A549 (cell line): ENCODE measurements at regions not wholly inside any gene's neighbourhood (a gene's known extent, or its start where the extent isn't known, plus 50 kb on each side); places are given as distances from the start of the nearest gene placed in this dataset.

ENCODE experiments used
- ATAC-seq, 2 experiments: fragments of 200-7000 bp in 1 of 2; fragments of >200 bp in 1 of 2; cut with Nextera tagmentation in 1 of 2; cut with Tn5 transposase in 1 of 2; 3 replicates each; pipeline versions ENCODE4 v1.8.0 to v1.9.1; 2018 to 2020; ENCODE audit warnings: mild to moderate bottlenecking in 1 of 2, moderate library complexity in 1 of 2
- CTCF ChIA-PET: fragments of 300-600 bp; sonication (Branson Sonifier 250); formaldehyde crosslinking; extraction: SDS; loops from one replicate; lab custom pipeline; 2021; ENCODE audit warnings: antibody characterized with exemption, inconsistent platforms; lab: Yijun Ruan, JAX
- POLR2A ChIA-PET: fragments of 350-600 bp; formaldehyde crosslinking; extraction: SDS; loops from one replicate; lab custom pipeline; 2021; ENCODE audit warnings: antibody characterized with exemption, inconsistent platforms; lab: Yijun Ruan, JAX
- DNase-seq, 2 experiments: peaks; one replicate each; pipeline versions ENCODE4 v3.0.0 to v3.0.0-alpha.2; 2011 to 2016; ENCODE audit warnings: low read depth in 1 of 2, low spot score in 1 of 2
- FAIRE-seq: peaks from 2 replicates; lab custom pipeline; 2011; peaks lifted over from hg19 to GRCh38; lab: Jason Lieb, UNC
- H3K27ac ChIP-seq, 2 experiments: fragments of >200 bp; sonication (Bioruptor Twin); formaldehyde crosslinking; 3 replicates each; pipeline ENCODE4 v1.5.1; 2016 to 2017
- H3K4me1 ChIP-seq: fragments of >200 bp; sonication (Bioruptor Twin); formaldehyde crosslinking; 3 replicates; pipeline ENCODE4 v1.6.1; 2016
- H3K4me2 ChIP-seq: fragments of >200 bp; sonication (Bioruptor Twin); formaldehyde crosslinking; 3 replicates; pipeline ENCODE4 v1.6.1; 2016
- H3K4me3 ChIP-seq: fragments of >200 bp; sonication (Bioruptor Twin); formaldehyde crosslinking; 3 replicates; pipeline ENCODE4 v1.5.1; 2016
- H3K9me3 ChIP-seq: fragments of >200 bp; sonication (Bioruptor Twin); formaldehyde crosslinking; 3 replicates; pipeline ENCODE4 v1.6.1; 2016
- CBX8 ChIP-seq: fragments of 200-600 bp; sonication (generic); IDR thresholded peaks from 2 replicates; pipeline ENCODE4 v1.6.1; 2016
- CHD4 ChIP-seq: fragments of 200-600 bp; sonication (generic); IDR thresholded peaks from 2 replicates; pipeline ENCODE4 v1.6.1; 2016; ENCODE audit warnings: antibody characterized with exemption, mild to moderate bottlenecking, borderline replicate concordance
- EHMT2 ChIP-seq: fragments of 200-600 bp; sonication (generic); IDR thresholded peaks from 2 replicates; pipeline ENCODE4 v1.6.1; 2016; ENCODE audit warnings: antibody characterized with exemption, low read depth, mild to moderate bottlenecking, moderate library complexity
- EP300 ChIP-seq, 2 experiments: fragments of >200 bp; sonication (Bioruptor Twin); formaldehyde crosslinking; IDR thresholded peaks; 2 replicates in 1 of 2; 3 replicates in 1 of 2; pipeline ENCODE4 v1.6.1; 2016 to 2017
- ESRRA ChIP-seq: fragments of 150-350 bp; IDR thresholded peaks from 2 replicates; pipeline ENCODE4 v1.6.1; 2014; ENCODE audit warnings: mild to moderate bottlenecking, low read length, borderline replicate concordance
- FOXS1 ChIP-seq: fragments of 250-450 bp; sonication (Bioruptor Pico); IDR thresholded peaks from 2 replicates; pipeline ENCODE4 v1.5.0; 2020; ENCODE audit warnings: mild to moderate bottlenecking, moderate library complexity
- HDAC2 ChIP-seq: fragments of 200-600 bp; sonication (generic); IDR thresholded peaks from 2 replicates; pipeline ENCODE4 v1.6.1; 2016
- HOXA7 ChIP-seq: fragments of 250-450 bp; sonication (Bioruptor Pico); IDR thresholded peaks from 2 replicates; pipeline ENCODE4 v1.5.0; 2020; ENCODE audit warnings: mild to moderate bottlenecking, moderate library complexity
- HOXB13 ChIP-seq: fragments of 250-450 bp; sonication (Bioruptor Pico); IDR thresholded peaks from 2 replicates; pipeline ENCODE4 v1.5.0; 2020; ENCODE audit warnings: low read depth, mild to moderate bottlenecking, moderate library complexity
- JUNB ChIP-seq: fragments of >200 bp; sonication (Bioruptor Twin); formaldehyde crosslinking; IDR thresholded peaks from 2 replicates; pipeline ENCODE4 v1.6.1; 2016
- KDM5A ChIP-seq: fragments of 200-600 bp; sonication (generic); IDR thresholded peaks from 2 replicates; pipeline ENCODE4 v1.6.1; 2016; ENCODE audit warnings: antibody characterized with exemption, mild to moderate bottlenecking
- MAFK ChIP-seq: fragments of 450-650 bp; IDR thresholded peaks from 2 replicates; pipeline ENCODE4 v1.6.1; 2014; ENCODE audit not compliant: partially characterized antibody
- MYC ChIP-seq: IDR thresholded peaks from 2 replicates; pipeline ENCODE4 v1.6.1; 2012; ENCODE audit warnings: mild to moderate bottlenecking, inconsistent platforms, low read length, improper control_type of control experiment, borderline replicate concordance
- POLR2A ChIP-seq: IDR thresholded peaks from 2 replicates; pipeline ENCODE4 v1.6.1; 2012; ENCODE audit warnings: mild to moderate bottlenecking, low read length
- RAD21 ChIP-seq, 2 experiments: fragments of >200 bp in 1 of 2; sonication (Bioruptor Twin) in 1 of 2; formaldehyde crosslinking in 1 of 2; IDR thresholded peaks in 1 of 2; conservative IDR thresholded peaks in 1 of 2; 2 replicates in 1 of 2; 3 replicates in 1 of 2; pipeline ENCODE4 v1.6.1; 2012 to 2018; ENCODE audit warnings: inconsistent platforms in 1 of 2
- RARB ChIP-seq: fragments of 250-450 bp; sonication (Bioruptor Pico); IDR thresholded peaks from 2 replicates; pipeline ENCODE4 v1.8.0; 2021; ENCODE audit warnings: mild to moderate bottlenecking, moderate library complexity
- SREBF2 ChIP-seq: fragments of 450-650 bp; IDR thresholded peaks from 2 replicates; pipeline ENCODE4 v1.6.1; 2014; ENCODE audit warnings: mild to moderate bottlenecking, moderate library complexity
- TFCP2L1 ChIP-seq: fragments of 250-450 bp; sonication (Bioruptor Pico); IDR thresholded peaks from 2 replicates; pipeline ENCODE4 v1.5.0; 2021; ENCODE audit warnings: mild to moderate bottlenecking
- ZC3H11A ChIP-seq: fragments of 450-650 bp; IDR thresholded peaks from 2 replicates; pipeline ENCODE4 v1.6.1; 2014; ENCODE audit warnings: antibody characterized with exemption, mild to moderate bottlenecking
- WGBS: methylation state at CpG from one replicate; pipeline ENCODE4 v1.1.6; 2017; ENCODE audit errors: missing lambda C conversion rate; 5-methylcytosine and 5-hydroxymethylcytosine counted together
- TF ChIP-seq, protein P1 (sequence below): IDR thresholded peaks from 2 replicates; pipeline ENCODE4 v1.6.1; 2012
- TF ChIP-seq, protein P2 (sequence below): fragments of 250-450 bp; sonication (Bioruptor Pico); IDR thresholded peaks from 2 replicates; pipeline ENCODE4 v1.5.0; 2020; ENCODE audit warnings: low read depth, mild to moderate bottlenecking, moderate library complexity
- TF ChIP-seq, protein P3 (sequence below): fragments of 250-450 bp; sonication (Bioruptor Pico); IDR thresholded peaks from 2 replicates; pipeline ENCODE4 v1.5.0; 2021; ENCODE audit warnings: mild to moderate bottlenecking, moderate library complexity, borderline replicate concordance

DNA sequence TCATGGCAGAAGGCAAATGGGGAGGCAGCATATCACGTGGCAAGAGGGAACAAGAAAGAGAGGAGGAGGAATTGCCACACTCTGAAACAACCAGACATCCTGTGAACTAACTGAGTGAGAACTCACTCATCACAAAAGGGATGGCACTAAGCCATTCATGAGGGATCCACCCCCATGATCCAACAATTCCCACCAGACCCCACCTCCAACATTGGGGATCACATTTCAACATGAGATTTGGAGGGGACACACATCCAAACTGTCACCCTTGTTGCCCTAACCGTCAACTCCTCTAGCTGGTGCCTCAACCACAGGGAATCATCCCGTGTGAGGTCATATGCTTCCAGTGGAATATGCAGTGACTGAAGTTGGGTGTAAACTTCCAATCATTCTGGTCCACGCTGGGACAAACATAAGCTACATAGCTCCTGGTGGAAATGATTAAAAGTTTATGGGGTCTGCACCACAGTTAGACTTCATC, 62.5 kb downstream of the TEX13C start:
- FAIRE-seq = no peak
- 0% methylated on average over 4 of the region's 4 CpGs for WGBS
- CTCF ChIA-PET = no interaction called here

DNA sequence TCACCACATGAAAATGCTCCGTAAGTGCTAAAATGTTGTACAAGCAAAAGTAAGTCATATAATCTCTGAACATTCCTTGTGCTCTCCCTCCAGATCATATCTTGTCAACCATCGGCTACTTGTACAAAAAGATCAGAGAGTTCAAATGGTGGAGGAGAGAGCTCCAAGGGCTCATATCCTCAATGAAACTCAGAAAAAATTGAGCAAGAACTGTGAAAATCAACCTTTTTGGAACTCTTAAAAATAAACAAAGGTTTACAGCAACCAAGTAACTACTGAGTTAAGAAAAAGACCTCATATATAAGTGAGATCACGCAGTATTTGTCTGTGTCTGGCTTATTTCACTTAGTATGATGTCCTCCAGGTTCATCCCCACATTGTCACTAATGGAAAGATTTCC, 63.2 kb downstream of the TEX13C start:
- TF ChIP-seq FOXS1 (CRISPR knock-in tag) = no peak
- TF ChIP-seq, protein P1, sequence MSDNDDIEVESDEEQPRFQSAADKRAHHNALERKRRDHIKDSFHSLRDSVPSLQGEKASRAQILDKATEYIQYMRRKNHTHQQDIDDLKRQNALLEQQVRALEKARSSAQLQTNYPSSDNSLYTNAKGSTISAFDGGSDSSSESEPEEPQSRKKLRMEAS = no peak
- no peak for TF ChIP-seq SREBF2
- no peak for TF ChIP-seq HOXA7 (CRISPR knock-in tag)
- TF ChIP-seq, protein P2, sequence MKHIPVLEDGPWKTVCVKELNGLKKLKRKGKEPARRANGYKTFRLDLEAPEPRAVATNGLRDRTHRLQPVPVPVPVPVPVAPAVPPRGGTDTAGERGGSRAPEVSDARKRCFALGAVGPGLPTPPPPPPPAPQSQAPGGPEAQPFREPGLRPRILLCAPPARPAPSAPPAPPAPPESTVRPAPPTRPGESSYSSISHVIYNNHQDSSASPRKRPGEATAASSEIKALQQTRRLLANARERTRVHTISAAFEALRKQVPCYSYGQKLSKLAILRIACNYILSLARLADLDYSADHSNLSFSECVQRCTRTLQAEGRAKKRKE (CRISPR knock-in tag) = no peak
- TF ChIP-seq EP300 (IDR thresholded peaks at IDR 0.05) = no peak
- no peak for TF ChIP-seq HDAC2
- no peak for TF ChIP-seq ZC3H11A
- TF ChIP-seq ESRRA = no peak
- TF ChIP-seq POLR2A = no peak
- TF ChIP-seq CBX8 = no peak
- TF ChIP-seq KDM5A = no peak
- TF ChIP-seq MAFK = no peak
- no peak for TF ChIP-seq EHMT2
- no peak for TF ChIP-seq CHD4
- TF ChIP-seq, protein P3, sequence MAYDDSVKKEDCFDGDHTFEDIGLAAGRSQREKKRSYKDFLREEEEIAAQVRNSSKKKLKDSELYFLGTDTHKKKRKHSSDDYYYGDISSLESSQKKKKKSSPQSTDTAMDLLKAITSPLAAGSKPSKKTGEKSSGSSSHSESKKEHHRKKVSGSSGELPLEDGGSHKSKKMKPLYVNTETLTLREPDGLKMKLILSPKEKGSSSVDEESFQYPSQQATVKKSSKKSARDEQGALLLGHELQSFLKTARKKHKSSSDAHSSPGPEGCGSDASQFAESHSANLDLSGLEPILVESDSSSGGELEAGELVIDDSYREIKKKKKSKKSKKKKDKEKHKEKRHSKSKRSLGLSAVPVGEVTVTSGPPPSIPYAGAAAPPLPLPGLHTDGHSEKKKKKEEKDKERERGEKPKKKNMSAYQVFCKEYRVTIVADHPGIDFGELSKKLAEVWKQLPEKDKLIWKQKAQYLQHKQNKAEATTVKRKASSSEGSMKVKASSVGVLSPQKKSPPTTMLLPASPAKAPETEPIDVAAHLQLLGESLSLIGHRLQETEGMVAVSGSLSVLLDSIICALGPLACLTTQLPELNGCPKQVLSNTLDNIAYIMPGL (CRISPR knock-in tag) = no peak
- TF ChIP-seq RARB = no peak
- no peak for TF ChIP-seq RAD21 (conservative IDR thresholded peaks at IDR 0.05 in 1 of 2, IDR thresholded peaks at IDR 0.05 in 1 of 2)
- TF ChIP-seq MYC = no peak
- Histone ChIP-seq H3K4me2 (no peak overlapping the region), H3K4me3 (no peak overlapping the region), H3K9me3 (no peaks in the 10 kb centered on the region), H3K27ac (no peak overlapping the region), H3K4me1 (no peaks in the 10 kb centered on the region)
- POLR2A ChIA-PET = no interaction called here
- CTCF ChIA-PET = no interaction called here
- FAIRE-seq (no peak), ATAC-seq (no peak), DNase-seq (no peak)
- WGBS = 41% methylated on average over 3 of the region's 3 CpGs

More for the DNA sequence above, 62.5 kb downstream of the TEX13C start:
- TF ChIP-seq HOXA7 (CRISPR knock-in tag) = no peak
- TF ChIP-seq JUNB = no peak
- TF ChIP-seq, protein P3 (CRISPR knock-in tag) = no peak
- no peak for TF ChIP-seq MYC
- TF ChIP-seq ZC3H11A = no peak
- TF ChIP-seq HOXB13 (CRISPR knock-in tag) = no peak
- TF ChIP-seq TFCP2L1 = no peak
- no peak overlapping the region for H3K4me2 ChIP-seq
- H3K9me3 ChIP-seq = no peaks in the 10 kb centered on the region
- DNase-seq (no peak), ATAC-seq (no peak)
- no peaks in the 10 kb centered on the region for H3K4me1 ChIP-seq
- POLR2A ChIA-PET = no interaction called here
- no peak overlapping the region for H3K4me3 ChIP-seq
- no peak overlapping the region for H3K27ac ChIP-seq
